Sigmoid colon (tissue), 4 donors: ENCODE measurements at regions not wholly inside any gene's neighbourhood (a gene's known extent, or its start where the extent isn't known, plus 50 kb on each side); places are given as distances from the start of the nearest gene placed in this dataset.

ENCODE experiments used
- EP300 ChIP-seq, 4 donors: sonication (generic); formaldehyde crosslinking; IDR thresholded peaks; one replicate each; pipeline ENCODE4 v1.6.1; 2017; ENCODE audit warnings: antibody characterized with exemption in 4 of 4
- POLR2A ChIP-seq, 2 donors: fragments of 450-650 bp; IDR thresholded peaks; one replicate each; pipeline ENCODE4 v1.6.1; 2016; ENCODE audit warnings: antibody characterized with exemption in 2 of 2, mild to moderate bottlenecking in 2 of 2, moderate library complexity in 2 of 2
- TF ChIP-seq, protein P1 (sequence below), 4 experiments: fragments of 450-650 bp in 3 of 4; fragments of 200-600 bp in 1 of 4; IDR thresholded peaks; one replicate each; pipeline ENCODE4 v1.5.1; 2016 to 2019; ENCODE audit warnings: antibody characterized with exemption in 4 of 4, mild to moderate bottlenecking in 3 of 4, moderate library complexity in 2 of 4

- TF ChIP-seq POLR2A (IDR thresholded peaks at IDR 0.05) (no peak), EP300 (IDR thresholded peaks at IDR 0.05) (no peak)
- TF ChIP-seq, protein P1, sequence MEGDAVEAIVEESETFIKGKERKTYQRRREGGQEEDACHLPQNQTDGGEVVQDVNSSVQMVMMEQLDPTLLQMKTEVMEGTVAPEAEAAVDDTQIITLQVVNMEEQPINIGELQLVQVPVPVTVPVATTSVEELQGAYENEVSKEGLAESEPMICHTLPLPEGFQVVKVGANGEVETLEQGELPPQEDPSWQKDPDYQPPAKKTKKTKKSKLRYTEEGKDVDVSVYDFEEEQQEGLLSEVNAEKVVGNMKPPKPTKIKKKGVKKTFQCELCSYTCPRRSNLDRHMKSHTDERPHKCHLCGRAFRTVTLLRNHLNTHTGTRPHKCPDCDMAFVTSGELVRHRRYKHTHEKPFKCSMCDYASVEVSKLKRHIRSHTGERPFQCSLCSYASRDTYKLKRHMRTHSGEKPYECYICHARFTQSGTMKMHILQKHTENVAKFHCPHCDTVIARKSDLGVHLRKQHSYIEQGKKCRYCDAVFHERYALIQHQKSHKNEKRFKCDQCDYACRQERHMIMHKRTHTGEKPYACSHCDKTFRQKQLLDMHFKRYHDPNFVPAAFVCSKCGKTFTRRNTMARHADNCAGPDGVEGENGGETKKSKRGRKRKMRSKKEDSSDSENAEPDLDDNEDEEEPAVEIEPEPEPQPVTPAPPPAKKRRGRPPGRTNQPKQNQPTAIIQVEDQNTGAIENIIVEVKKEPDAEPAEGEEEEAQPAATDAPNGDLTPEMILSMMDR (IDR thresholded peaks at IDR 0.05) = no peak
These were observed 182.5 kb downstream of the OPA1 start for GRCh38 chr3:193775421-193776077.
